Ramos (cell line): ENCODE measurements at regions not wholly inside any gene's neighbourhood (a gene's known extent, or its start where the extent isn't known, plus 50 kb on each side); places are given as distances from the start of the nearest gene placed in this dataset.
"Not testable (repeated sequence)": the region's sequence is repeated elsewhere in the genome, so short reads cannot be mapped to it uniquely, and the experiment has no call there.

Experiments
- in situ Hi-C: fragments of 300-500 bp; cut with MboI; formaldehyde crosslinking; loops from one replicate; pipeline ENCODE4 v1.14.3; 2022; ENCODE audit warnings: low sequenced_read_pairs; ENCODE audit not compliant: unreplicated experiment

- in situ Hi-C loops = not testable (repeated sequence)
Observed at GRCh38 chr5:104852099-104852498, 1289.5 kb upstream of the NUDT12 start.

- in situ Hi-C loops = no loop called here
Observed at GRCh38 chr5:104845541-104845940, 1283.0 kb upstream of the NUDT12 start.

GRCh38 chr5:104843822-104844221, 1281.2 kb upstream of the NUDT12 start:
- in situ Hi-C loops = no loop called here

- in situ Hi-C loops = no loop called here
Observed at GRCh38 chr5:104840284-104840683, 1277.7 kb upstream of the NUDT12 start.

- in situ Hi-C loops = not testable (repeated sequence)
Observed at GRCh38 chr5:104831515-104831914, 1268.9 kb upstream of the NUDT12 start.

GRCh38 chr5:104821606-104822005, 1259.0 kb upstream of the NUDT12 start:
- in situ Hi-C loops = no loop called here

- in situ Hi-C loops = no loop called here
Observed at GRCh38 chr5:104817127-104817526, 1254.5 kb upstream of the NUDT12 start.

- in situ Hi-C loops = no loop called here
Observed at GRCh38 chr5:104815212-104815611, 1252.6 kb upstream of the NUDT12 start.

- in situ Hi-C loops = no loop called here
Observed at GRCh38 chr5:104800440-104801048, 1238.0 kb upstream of the NUDT12 start.

GRCh38 chr5:104793755-104794080, 1231.1 kb upstream of the NUDT12 start:
- in situ Hi-C loops = no loop called here

- in situ Hi-C loops = no loop called here
Observed at GRCh38 chr5:104793031-104793754, 1230.6 kb upstream of the NUDT12 start.

GRCh38 chr5:104789366-104789765, 1226.8 kb upstream of the NUDT12 start:
- in situ Hi-C loops = no loop called here

- in situ Hi-C loops = no loop called here
Observed at GRCh38 chr5:104785097-104785496, 1222.5 kb upstream of the NUDT12 start.

GRCh38 chr5:104774372-104774771, 1211.8 kb upstream of the NUDT12 start:
- in situ Hi-C loops = no loop called here

GRCh38 chr5:104764197-104764596, 1201.6 kb upstream of the NUDT12 start:
- in situ Hi-C loops = no loop called here

GRCh38 chr5:104763216-104763615, 1200.6 kb upstream of the NUDT12 start:
- in situ Hi-C loops = no loop called here

GRCh38 chr5:104757915-104758314, 1195.3 kb upstream of the NUDT12 start:
- in situ Hi-C loops = no loop called here

GRCh38 chr5:104755806-104756205, 1193.2 kb upstream of the NUDT12 start:
- in situ Hi-C loops = no loop called here

- in situ Hi-C loops = no loop called here
Observed at GRCh38 chr5:104754311-104754995, 1191.9 kb upstream of the NUDT12 start.

GRCh38 chr5:104751969-104752368, 1189.4 kb upstream of the NUDT12 start:
- in situ Hi-C loops = no loop called here

GRCh38 chr5:104739905-104740304, 1177.3 kb upstream of the NUDT12 start:
- in situ Hi-C loops = no loop called here

- in situ Hi-C loops = no loop called here
Observed at GRCh38 chr5:104739503-104739902, 1176.9 kb upstream of the NUDT12 start.
